DOHH2 (cell line): ENCODE measurements at regions not wholly inside any gene's neighbourhood (a gene's known extent, or its start where the extent isn't known, plus 50 kb on each side); places are given as distances from the start of the nearest gene placed in this dataset.

Experiments
- EZH2phosphoT487 ChIP-seq: fragments of 200-600 bp; sonication (generic); IDR thresholded peaks from 2 replicates; pipeline ENCODE4 v1.6.1; 2017; ENCODE audit warnings: borderline replicate concordance, mild to moderate bottlenecking, antibody characterized with exemption, low read length, moderate library complexity, mixed read lengths
- TF ChIP-seq, protein P1 (sequence below): fragments of 200-600 bp; sonication (generic); IDR thresholded peaks from one replicate; pipeline ENCODE4 v1.5.1; 2014; ENCODE audit warnings: antibody characterized with exemption, mild to moderate bottlenecking, low read depth, low read length; ENCODE audit not compliant: poor library complexity, severe bottlenecking

DNA sequence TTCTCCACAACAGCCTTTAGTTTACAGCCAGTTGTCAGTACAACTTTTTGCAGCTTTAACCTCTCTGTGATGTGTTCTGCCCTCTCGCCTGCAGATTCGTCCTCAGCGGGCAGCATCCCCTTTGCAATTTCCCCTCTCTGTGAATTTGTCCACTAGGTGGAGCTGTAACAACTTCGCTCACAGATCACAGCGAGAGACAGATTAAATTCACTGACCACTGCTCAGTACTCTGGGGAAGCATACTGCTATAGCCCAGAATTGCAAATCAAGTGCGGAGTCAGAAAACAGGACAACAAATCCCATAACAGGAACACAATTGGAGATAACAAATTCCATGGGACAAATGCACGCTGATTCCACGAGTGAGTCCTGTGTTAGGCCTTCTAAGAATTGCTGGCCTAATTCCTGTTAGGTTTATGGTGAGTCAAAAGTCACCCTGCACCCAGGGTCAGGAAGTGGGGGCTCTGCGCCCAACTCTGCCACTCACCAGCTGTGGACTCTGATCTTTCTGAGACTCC is 2124.9 kb downstream of the MAT2B start:
- TF ChIP-seq, protein P1, sequence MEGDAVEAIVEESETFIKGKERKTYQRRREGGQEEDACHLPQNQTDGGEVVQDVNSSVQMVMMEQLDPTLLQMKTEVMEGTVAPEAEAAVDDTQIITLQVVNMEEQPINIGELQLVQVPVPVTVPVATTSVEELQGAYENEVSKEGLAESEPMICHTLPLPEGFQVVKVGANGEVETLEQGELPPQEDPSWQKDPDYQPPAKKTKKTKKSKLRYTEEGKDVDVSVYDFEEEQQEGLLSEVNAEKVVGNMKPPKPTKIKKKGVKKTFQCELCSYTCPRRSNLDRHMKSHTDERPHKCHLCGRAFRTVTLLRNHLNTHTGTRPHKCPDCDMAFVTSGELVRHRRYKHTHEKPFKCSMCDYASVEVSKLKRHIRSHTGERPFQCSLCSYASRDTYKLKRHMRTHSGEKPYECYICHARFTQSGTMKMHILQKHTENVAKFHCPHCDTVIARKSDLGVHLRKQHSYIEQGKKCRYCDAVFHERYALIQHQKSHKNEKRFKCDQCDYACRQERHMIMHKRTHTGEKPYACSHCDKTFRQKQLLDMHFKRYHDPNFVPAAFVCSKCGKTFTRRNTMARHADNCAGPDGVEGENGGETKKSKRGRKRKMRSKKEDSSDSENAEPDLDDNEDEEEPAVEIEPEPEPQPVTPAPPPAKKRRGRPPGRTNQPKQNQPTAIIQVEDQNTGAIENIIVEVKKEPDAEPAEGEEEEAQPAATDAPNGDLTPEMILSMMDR, result peak; percentile 88
- no peak for TF ChIP-seq EZH2phosphoT487
